ENCODE measurements at regions not wholly inside any gene's neighbourhood (a gene's known extent, or its start where the extent isn't known, plus 50 kb on each side); places are given as distances from the start of the nearest gene placed in this dataset.

- TF ChIP-seq CTCF (conservative IDR thresholded peaks at IDR 0.05; ENCODE audit: low read depth, low read length) (no peak), EZH2 (IDR thresholded peaks at IDR 0.05; ENCODE audit: borderline replicate concordance, low read depth, low read length, poor library complexity, severe bottlenecking) (no peak)
These were observed 134.1 kb upstream of the RAB4A start for GRCh38 chr1:229136822-229137221.
